ENCODE measurements at regions not wholly inside any gene's neighbourhood (a gene's known extent, or its start where the extent isn't known, plus 50 kb on each side); places are given as distances from the start of the nearest gene placed in this dataset.
"Not testable (repeated sequence)": the region's sequence is repeated elsewhere in the genome, so short reads cannot be mapped to it uniquely, and the experiment has no call there.

- no peak for DNase-seq
Observed at GRCh38 chr4:116005037-116005805, 891.8 kb upstream of the NDST4 start.

GRCh38 chr4:116001291-116001690 is 887.9 kb upstream of the NDST4 start:
- DNase-seq, result no peak

GRCh38 chr4:115986573-115986972 is 873.2 kb upstream of the NDST4 start:
- no peak for DNase-seq

GRCh38 chr4:115975421-115976001 is 862.1 kb upstream of the NDST4 start:
- DNase-seq, result not testable (repeated sequence)

GRCh38 chr4:115973768-115974167 is 860.3 kb upstream of the NDST4 start:
- no peak for DNase-seq

GRCh38 chr4:115972967-115973366 is 859.5 kb upstream of the NDST4 start:
- DNase-seq, result no peak

- DNase-seq, result no peak
Observed at GRCh38 chr4:115970859-115971258, 857.4 kb upstream of the NDST4 start.

GRCh38 chr4:115969756-115970155 is 856.3 kb upstream of the NDST4 start:
- DNase-seq, result no peak

- no peak for DNase-seq
Observed at GRCh38 chr4:115965588-115965987, 852.2 kb upstream of the NDST4 start.

GRCh38 chr4:115956054-115956796 is 842.8 kb upstream of the NDST4 start:
- not testable (repeated sequence) for DNase-seq

- DNase-seq, result no peak
Observed at GRCh38 chr4:115950806-115951205, 837.4 kb upstream of the NDST4 start.

- not testable (repeated sequence) for DNase-seq
Observed at GRCh38 chr4:115949974-115950743, 836.7 kb upstream of the NDST4 start.

- DNase-seq, result no peak
Observed at GRCh38 chr4:115945026-115945425, 831.6 kb upstream of the NDST4 start.

GRCh38 chr4:115944146-115944905 is 830.9 kb upstream of the NDST4 start:
- DNase-seq, result no peak

- DNase-seq, result no peak
Observed at GRCh38 chr4:115938764-115939443, 825.5 kb upstream of the NDST4 start.

GRCh38 chr4:115929373-115929772 is 816.0 kb upstream of the NDST4 start:
- no peak for DNase-seq

GRCh38 chr4:115927382-115927781 is 814.0 kb upstream of the NDST4 start:
- DNase-seq, result no peak

GRCh38 chr4:115923152-115923551 is 809.7 kb upstream of the NDST4 start:
- DNase-seq, result no peak

- no peak for DNase-seq
Observed at GRCh38 chr4:115920637-115921036, 807.2 kb upstream of the NDST4 start.

GRCh38 chr4:115918149-115918548 is 804.7 kb upstream of the NDST4 start:
- DNase-seq, result no peak

GRCh38 chr4:115906428-115906827 is 793.0 kb upstream of the NDST4 start:
- DNase-seq, result no peak

- no peak for DNase-seq
Observed at GRCh38 chr4:115883847-115884246, 770.4 kb upstream of the NDST4 start.

Measured in NCI-H526 treated with DMSO at 0.1 percent for 48 hours (cell line).